Thoracic aorta (tissue), 2 donors: ENCODE measurements at regions not wholly inside any gene's neighbourhood (a gene's known extent, or its start where the extent isn't known, plus 50 kb on each side); places are given as distances from the start of the nearest gene placed in this dataset.

Experiments used
- ATAC-seq: fragments of 150-250 bp; one replicate; pipeline ENCODE4 v1.8.0; 2017; ENCODE audit warnings: low read depth; ENCODE audit not compliant: insufficient number of reproducible peaks, low FRiP score
- DNase-seq: peaks from one replicate; pipeline ENCODE4 v3.0.0-alpha.2; 2020; ENCODE audit warnings: low spot score
- H3K27ac ChIP-seq, 2 donors: fragments of 200-600 bp; sonication (generic); 1 replicate in 1 of 2; 2 replicates in 1 of 2; pipeline ENCODE4 v1.5.1; 2016; ENCODE audit warnings: mild to moderate bottlenecking in 2 of 2, moderate library complexity in 2 of 2
- H3K27me3 ChIP-seq: fragments of 200-600 bp; sonication (generic); replicated peaks from 2 replicates; pipeline ENCODE4 v1.6.0; 2016; ENCODE audit warnings: mild to moderate bottlenecking; ENCODE audit not compliant: insufficient read depth
- H3K36me3 ChIP-seq: fragments of 200-600 bp; sonication (generic); one replicate; pipeline ENCODE4 v1.5.1; 2016
- H3K4me1 ChIP-seq, 2 donors: fragments of 200-600 bp; sonication (generic); 1 replicate in 1 of 2; 2 replicates in 1 of 2; pipeline versions ENCODE4 v1.5.1 to v1.6.0; 2016; ENCODE audit warnings: low read depth in 2 of 2, mild to moderate bottlenecking in 1 of 2; ENCODE audit not compliant: control insufficient read depth in 1 of 2
- H3K4me3 ChIP-seq: fragments of 200-600 bp; sonication (generic); 2 replicates; pipeline ENCODE4 v1.5.1; 2016; ENCODE audit warnings: mild to moderate bottlenecking
- H3K9me3 ChIP-seq: fragments of 200-600 bp; sonication (generic); 2 replicates; pipeline ENCODE4 v1.5.1; 2016
- CTCF ChIP-seq: fragments of 200-600 bp; sonication (generic); IDR thresholded peaks from one replicate; pipeline ENCODE4 v1.5.1; 2019; ENCODE audit warnings: antibody characterized with exemption

- no peak for ATAC-seq
Measured at GRCh38 chr5:39794513-39795210, 369.9 kb upstream of the DAB2 start.

DNA sequence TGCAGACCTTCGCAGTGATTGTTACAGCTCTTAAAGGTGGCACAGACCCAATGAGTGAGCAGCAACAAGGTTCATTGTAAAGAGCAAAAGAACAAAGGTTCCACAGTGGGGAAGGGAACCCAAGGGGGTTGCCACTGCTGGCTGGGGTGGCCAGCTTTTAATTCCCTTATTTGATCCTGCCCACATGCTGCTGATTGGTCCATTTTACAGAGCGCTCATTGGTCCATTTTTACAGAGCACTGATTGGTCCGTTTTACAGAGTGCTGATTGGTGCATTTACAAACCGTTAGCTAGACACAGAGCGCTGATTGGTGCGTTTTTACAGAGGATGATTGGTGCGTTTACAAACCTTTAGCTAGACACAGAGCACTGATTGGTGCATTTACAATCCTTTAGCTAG is 360.6 kb upstream of the DAB2 start:
- H3K27me3 ChIP-seq = no peaks in the 10 kb centered on the region
- ATAC-seq (no peak), DNase-seq (no peak)
- no peaks in the 10 kb centered on the region for H3K36me3 ChIP-seq
- H3K4me1 ChIP-seq = no peaks in the 10 kb centered on the region
- H3K4me3 ChIP-seq = no peak overlapping the region
- H3K9me3 ChIP-seq = no peaks in the 10 kb centered on the region
- no peak overlapping the region for H3K27ac ChIP-seq
- no peak for TF ChIP-seq CTCF

More at GRCh38 chr5:39794513-39795210, 369.9 kb upstream of the DAB2 start:
- DNase-seq = no peak
- Histone ChIP-seq H3K9me3 (no peaks in the 10 kb centered on the region), H3K27me3 (no peaks in the 10 kb centered on the region), H3K27ac (no peak overlapping the region), H3K36me3 (no peaks in the 10 kb centered on the region), H3K4me3 (no peak overlapping the region), H3K4me1 (no peaks in the 10 kb centered on the region)
- no peak for TF ChIP-seq CTCF

GRCh38 chr5:39783756-39784421 is 359.1 kb upstream of the DAB2 start:
- no peak for TF ChIP-seq CTCF
- DNase-seq = no peak
- no peaks in the 10 kb centered on the region for H3K4me1 ChIP-seq
- H3K27me3 ChIP-seq = no peaks in the 10 kb centered on the region
- no peaks in the 10 kb centered on the region for H3K36me3 ChIP-seq
- H3K4me3 ChIP-seq = no peak overlapping the region
- no peak overlapping the region for H3K27ac ChIP-seq
- no peak for ATAC-seq
- H3K9me3 ChIP-seq = no peaks in the 10 kb centered on the region

DNA sequence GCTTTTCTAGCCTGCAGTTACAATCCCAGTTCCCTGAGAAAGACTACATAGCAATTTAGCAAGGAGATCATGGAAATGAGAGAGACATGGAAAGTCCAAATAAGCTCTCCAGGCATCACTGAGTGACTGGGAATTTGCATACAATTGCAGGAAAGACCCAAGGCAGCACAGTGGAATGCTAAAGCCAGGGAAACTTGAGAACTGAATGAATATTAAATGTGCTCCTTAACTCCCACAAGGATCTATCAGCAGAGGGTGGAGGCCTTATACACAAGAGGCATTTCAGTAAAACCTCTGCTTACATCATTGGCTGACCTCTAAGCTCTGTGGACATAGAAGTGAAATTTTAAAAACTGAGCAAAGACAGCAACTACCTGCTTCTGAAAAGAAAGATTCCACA is 355.6 kb upstream of the DAB2 start:
- no peak overlapping the region for H3K27ac ChIP-seq
- no peak for ATAC-seq
- no peaks in the 10 kb centered on the region for H3K4me1 ChIP-seq
- no peaks in the 10 kb centered on the region for H3K36me3 ChIP-seq
- no peak for DNase-seq
- no peak overlapping the region for H3K4me3 ChIP-seq
- no peaks in the 10 kb centered on the region for H3K27me3 ChIP-seq
- TF ChIP-seq CTCF = no peak
- no peaks in the 10 kb centered on the region for H3K9me3 ChIP-seq

DNA sequence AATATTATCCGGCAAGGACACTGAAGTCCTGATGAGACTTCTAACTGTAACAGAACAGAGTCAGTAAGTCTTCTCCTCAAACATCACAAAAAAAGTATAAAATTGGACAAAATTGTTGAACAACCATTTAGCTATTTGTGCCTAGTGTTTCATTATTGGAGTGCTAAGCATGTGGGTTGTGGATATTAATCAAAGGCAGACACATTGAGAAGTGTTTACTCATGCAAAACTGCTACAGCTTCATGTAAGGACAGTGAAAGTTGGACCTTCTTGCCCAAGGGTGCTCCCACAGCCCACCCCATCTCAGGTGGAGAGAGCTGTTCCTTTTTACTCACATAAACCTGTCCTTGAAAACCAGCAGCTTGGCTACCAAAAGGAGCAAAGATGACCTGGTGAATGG is 355.1 kb upstream of the DAB2 start:
- DNase-seq = no peak
- no peak for ATAC-seq
- Histone ChIP-seq H3K27ac (no peak overlapping the region), H3K9me3 (no peaks in the 10 kb centered on the region), H3K36me3 (no peaks in the 10 kb centered on the region), H3K27me3 (no peaks in the 10 kb centered on the region), H3K4me1 (no peaks in the 10 kb centered on the region), H3K4me3 (no peak overlapping the region)
- TF ChIP-seq CTCF = no peak
